ENCODE measurements at regions not wholly inside any gene's neighbourhood (a gene's known extent, or its start where the extent isn't known, plus 50 kb on each side); places are given as distances from the start of the nearest gene placed in this dataset.
A peak's percentile ranks its signal among the peaks of the same experiment; 100 is the strongest.

DNA sequence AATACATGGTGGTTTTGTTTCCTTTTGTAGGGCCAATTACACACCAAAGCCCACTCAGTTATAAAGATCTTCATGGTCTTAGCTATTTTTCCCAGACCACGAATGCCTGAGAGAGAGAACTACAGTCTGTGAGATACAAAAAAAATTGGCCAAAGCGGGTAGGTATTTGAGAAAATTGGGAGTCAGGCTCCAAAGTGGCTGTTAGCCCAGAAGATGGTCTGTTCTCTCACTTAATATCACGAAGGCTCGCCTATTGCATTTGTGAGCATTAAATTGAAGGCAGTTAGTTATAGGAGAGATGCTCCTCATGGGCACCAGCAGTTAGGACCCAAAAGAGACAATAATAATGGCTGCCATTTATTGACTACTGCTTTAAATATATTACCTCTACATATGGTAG, 342.7 kb downstream of the PLPP3 start:
- no peaks in the 10 kb centered on the region for H3K36me3 Mint-ChIP-seq (ENCODE audit: insufficient read depth, unreplicated experiment)
- CTCF ChIA-PET = no interaction called here
- no peak overlapping the region for H3K27ac Mint-ChIP-seq (ENCODE audit: unreplicated experiment)
- no peaks in the 10 kb centered on the region for H3K4me1 Mint-ChIP-seq (ENCODE audit: low read depth, unreplicated experiment)
- H3K4me3 Mint-ChIP-seq (ENCODE audit: low read depth, unreplicated experiment) = no peak overlapping the region
- peaks cover 5% of the 10 kb centered on the region for H3K9me3 Mint-ChIP-seq (ENCODE audit: low read depth, unreplicated experiment)
- intact Hi-C loops (cut with micrococcal nuclease; ENCODE audit: unreplicated experiment) = no loop called here
- TF ChIP-seq, protein P1, sequence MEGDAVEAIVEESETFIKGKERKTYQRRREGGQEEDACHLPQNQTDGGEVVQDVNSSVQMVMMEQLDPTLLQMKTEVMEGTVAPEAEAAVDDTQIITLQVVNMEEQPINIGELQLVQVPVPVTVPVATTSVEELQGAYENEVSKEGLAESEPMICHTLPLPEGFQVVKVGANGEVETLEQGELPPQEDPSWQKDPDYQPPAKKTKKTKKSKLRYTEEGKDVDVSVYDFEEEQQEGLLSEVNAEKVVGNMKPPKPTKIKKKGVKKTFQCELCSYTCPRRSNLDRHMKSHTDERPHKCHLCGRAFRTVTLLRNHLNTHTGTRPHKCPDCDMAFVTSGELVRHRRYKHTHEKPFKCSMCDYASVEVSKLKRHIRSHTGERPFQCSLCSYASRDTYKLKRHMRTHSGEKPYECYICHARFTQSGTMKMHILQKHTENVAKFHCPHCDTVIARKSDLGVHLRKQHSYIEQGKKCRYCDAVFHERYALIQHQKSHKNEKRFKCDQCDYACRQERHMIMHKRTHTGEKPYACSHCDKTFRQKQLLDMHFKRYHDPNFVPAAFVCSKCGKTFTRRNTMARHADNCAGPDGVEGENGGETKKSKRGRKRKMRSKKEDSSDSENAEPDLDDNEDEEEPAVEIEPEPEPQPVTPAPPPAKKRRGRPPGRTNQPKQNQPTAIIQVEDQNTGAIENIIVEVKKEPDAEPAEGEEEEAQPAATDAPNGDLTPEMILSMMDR (IDR thresholded peaks at IDR 0.05; ENCODE audit: unreplicated experiment) = no peak
- no peaks in the 10 kb centered on the region for H3K27me3 Mint-ChIP-seq (ENCODE audit: unreplicated experiment)
- no TSS peak for BruUV-seq (replicated peaks)
- no peak for DNase-seq

GRCh38 chr1:56235909-56236510, 343.4 kb downstream of the PLPP3 start:
- Mint-ChIP-seq H3K9me3 (ENCODE audit: low read depth, unreplicated experiment) (peaks cover 6% of the 10 kb centered on the region), H3K36me3 (ENCODE audit: insufficient read depth, unreplicated experiment) (no peaks in the 10 kb centered on the region), H3K27ac (ENCODE audit: unreplicated experiment) (no peak overlapping the region), H3K4me3 (ENCODE audit: low read depth, unreplicated experiment) (no peak overlapping the region), H3K27me3 (ENCODE audit: unreplicated experiment) (no peaks in the 10 kb centered on the region), H3K4me1 (ENCODE audit: low read depth, unreplicated experiment) (no peaks in the 10 kb centered on the region)
- no TSS peak for BruUV-seq (replicated peaks)
- intact Hi-C loops (cut with micrococcal nuclease; ENCODE audit: unreplicated experiment) = no loop called here
- DNase-seq = no peak
- CTCF ChIA-PET = no interaction called here
- TF ChIP-seq, protein P1 (IDR thresholded peaks at IDR 0.05; ENCODE audit: unreplicated experiment) = no peak

DNA sequence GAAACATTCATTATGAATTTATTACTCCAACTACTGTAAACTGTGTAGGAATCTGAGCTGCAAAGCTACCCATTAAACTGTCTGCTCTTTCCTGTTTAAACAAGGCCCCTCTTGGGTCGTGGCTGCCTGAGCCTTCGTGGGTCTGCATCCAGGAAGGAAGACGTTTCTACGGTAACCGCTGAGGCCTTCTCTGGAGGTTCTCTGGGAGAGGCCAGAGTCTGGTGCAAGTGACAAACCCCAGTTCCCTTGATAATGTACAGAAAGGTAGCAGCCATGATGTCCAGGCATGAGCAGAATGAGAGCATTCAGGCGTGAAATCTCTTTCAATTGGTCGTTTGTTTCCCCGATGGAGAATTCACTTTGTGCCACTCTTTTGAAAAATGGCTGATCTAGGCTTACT, 350.2 kb downstream of the PLPP3 start:
- DNase-seq = no peak
- Mint-ChIP-seq H3K4me3 (ENCODE audit: low read depth, unreplicated experiment) (no peak overlapping the region), H3K27me3 (ENCODE audit: unreplicated experiment) (no peaks in the 10 kb centered on the region), H3K36me3 (ENCODE audit: insufficient read depth, unreplicated experiment) (no peaks in the 10 kb centered on the region), H3K9me3 (ENCODE audit: low read depth, unreplicated experiment) (peaks cover 10% of the 10 kb centered on the region), H3K4me1 (ENCODE audit: low read depth, unreplicated experiment) (peaks cover 27% of the 10 kb centered on the region), H3K27ac (ENCODE audit: unreplicated experiment) (no peak overlapping the region)
- no TSS peak for BruUV-seq (replicated peaks)
- intact Hi-C loops (cut with micrococcal nuclease; ENCODE audit: unreplicated experiment) = loop anchor here (5.0 kb wide), 1 partner anchor 37 kb away; no protein-coding TSS in a partner anchor
- TF ChIP-seq, protein P1 (IDR thresholded peaks at IDR 0.05; ENCODE audit: unreplicated experiment) = no peak
- CTCF ChIA-PET = no interaction called here

DNA sequence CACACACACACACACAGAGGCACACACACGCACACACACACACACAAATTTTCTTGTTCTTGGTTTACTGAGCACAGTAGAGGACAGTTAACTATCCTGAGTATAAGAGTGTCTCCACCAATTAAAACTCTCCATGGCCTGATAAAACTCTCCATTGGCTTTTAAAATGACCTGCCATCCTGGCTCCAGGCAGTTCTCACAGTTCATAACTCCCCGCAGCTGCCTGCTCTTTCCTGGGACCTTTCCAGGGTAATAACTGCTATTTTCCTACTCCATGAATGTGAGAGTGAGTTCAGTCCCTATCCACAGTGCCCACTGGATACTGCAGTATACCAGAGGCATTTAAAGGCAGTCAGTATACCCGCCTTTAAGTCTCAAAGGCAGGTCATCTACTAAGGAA, 351.5 kb downstream of the PLPP3 start:
- TF ChIP-seq, protein P1 (IDR thresholded peaks at IDR 0.05; ENCODE audit: unreplicated experiment) = no peak
- Mint-ChIP-seq H3K9me3 (ENCODE audit: low read depth, unreplicated experiment) (peaks cover 10% of the 10 kb centered on the region), H3K4me3 (ENCODE audit: low read depth, unreplicated experiment) (no peak overlapping the region)

More for the DNA sequence above, 351.5 kb downstream of the PLPP3 start:
- no peak for DNase-seq
- Mint-ChIP-seq H3K27ac (ENCODE audit: unreplicated experiment) (peak overlapping the region; percentile 55), H3K4me1 (ENCODE audit: low read depth, unreplicated experiment) (peaks cover 27% of the 10 kb centered on the region), H3K36me3 (ENCODE audit: insufficient read depth, unreplicated experiment) (no peaks in the 10 kb centered on the region), H3K27me3 (ENCODE audit: unreplicated experiment) (no peaks in the 10 kb centered on the region)
- CTCF ChIA-PET = no interaction called here
- no TSS peak for BruUV-seq (replicated peaks)
- intact Hi-C loops (cut with micrococcal nuclease; ENCODE audit: unreplicated experiment) = loop anchor here (5.0 kb wide), 1 partner anchor 36 kb away; no protein-coding TSS in a partner anchor

All from Calu3 (cell line).